Occipital lobe (tissue), 1 donor: ENCODE measurements at regions not wholly inside any gene's neighbourhood (a gene's known extent, or its start where the extent isn't known, plus 50 kb on each side); places are given as distances from the start of the nearest gene placed in this dataset.

Experiments used
- DNase-seq: peaks from one replicate; lab custom pipeline; 2025; lab: John Stamatoyannopoulos, UW

DNA sequence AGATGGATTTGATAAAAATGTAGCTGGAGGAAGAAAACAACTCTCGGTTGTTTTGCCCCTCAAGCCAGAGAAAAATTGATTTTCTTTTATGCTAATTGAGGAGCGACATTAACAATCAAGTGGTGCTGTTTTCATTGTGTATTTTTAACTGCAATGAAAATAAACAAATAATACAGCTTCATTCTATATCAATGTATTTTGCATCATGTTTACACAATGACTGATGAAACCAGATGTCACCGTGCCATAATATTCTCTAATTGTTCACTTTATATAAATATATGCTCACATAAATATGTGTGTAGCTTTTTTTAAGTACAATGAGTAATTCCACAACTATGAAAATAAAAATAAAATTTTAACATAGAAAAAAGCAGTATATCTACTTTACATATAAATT, 139.0 kb upstream of the PRDM9 start:
- no peak for DNase-seq

DNA sequence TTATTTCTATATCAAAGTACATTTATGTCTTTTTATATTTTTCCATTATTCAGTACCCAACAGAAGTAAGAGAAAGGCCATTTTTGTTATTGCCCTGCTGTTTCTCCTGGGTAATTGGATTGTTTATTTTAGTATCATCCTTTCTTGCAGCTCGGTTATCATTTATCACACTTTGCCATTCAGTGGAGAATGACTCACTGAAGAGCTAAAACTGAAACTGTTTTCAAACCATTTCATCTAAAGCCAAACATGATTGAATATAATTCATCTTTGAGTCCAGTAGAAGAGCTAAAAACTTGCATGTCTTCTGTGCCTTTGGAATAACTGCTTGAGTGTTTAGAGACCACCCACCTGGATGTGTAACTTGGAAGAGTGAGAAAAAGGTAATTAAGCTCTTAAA, 139.5 kb upstream of the PRDM9 start:
- DNase-seq = no peak

DNA sequence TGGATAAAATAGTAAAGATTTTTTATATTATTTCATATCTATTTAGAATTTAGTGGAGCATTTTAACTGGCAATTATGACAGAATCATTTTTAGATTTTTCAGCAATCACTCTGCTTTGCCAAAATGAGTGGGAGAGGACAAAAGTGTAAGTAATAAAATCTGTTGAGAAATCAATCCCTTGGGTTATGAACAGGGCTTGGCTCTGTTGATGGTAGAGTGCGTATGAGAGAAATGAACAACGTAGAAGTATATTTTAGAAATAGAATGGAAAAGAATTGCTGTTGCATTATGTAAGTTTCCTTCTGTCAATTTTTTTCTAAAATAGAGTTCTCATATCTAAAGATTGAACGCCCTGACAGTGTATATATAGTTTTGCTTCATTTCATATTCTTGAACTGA, 154.1 kb upstream of the PRDM9 start:
- no peak for DNase-seq

DNA sequence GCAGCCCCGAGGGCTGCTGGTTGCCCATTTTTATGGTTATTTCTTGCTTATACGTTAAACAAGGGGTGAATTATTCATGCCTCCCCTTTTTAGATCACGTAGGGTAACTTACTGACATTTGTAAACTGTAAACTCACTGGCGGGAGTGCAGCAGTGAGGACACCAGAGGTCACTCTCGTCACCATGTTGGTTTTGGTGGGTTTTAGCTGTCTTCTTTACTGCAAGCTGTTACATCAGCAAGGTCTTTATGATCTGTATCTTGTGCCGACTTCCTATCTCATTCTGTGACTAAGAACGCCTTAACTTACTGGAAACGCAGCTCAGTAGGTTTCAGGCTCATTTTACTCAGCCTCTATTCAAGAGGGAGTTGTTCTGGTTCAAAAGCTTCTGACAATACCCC, 155.0 kb upstream of the PRDM9 start:
- DNase-seq = no peak

DNA sequence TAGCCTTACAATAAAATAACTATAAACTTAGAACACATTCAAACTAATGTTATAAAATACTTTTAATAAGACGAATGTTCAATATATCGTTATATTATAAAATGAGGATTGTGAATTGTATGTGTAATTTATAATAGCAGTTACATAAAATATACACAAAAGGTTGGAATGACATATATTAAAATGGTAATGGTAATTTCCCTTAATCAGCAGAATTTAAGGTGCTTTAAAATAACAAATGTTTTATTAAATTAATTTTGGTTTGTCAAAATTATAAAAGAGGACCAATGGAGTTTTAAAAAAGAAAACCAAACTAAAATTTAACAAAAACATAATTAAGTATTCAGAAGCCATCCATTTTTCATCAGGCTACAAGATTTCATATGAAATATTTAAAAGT, 164.3 kb upstream of the PRDM9 start:
- DNase-seq = no peak

DNA sequence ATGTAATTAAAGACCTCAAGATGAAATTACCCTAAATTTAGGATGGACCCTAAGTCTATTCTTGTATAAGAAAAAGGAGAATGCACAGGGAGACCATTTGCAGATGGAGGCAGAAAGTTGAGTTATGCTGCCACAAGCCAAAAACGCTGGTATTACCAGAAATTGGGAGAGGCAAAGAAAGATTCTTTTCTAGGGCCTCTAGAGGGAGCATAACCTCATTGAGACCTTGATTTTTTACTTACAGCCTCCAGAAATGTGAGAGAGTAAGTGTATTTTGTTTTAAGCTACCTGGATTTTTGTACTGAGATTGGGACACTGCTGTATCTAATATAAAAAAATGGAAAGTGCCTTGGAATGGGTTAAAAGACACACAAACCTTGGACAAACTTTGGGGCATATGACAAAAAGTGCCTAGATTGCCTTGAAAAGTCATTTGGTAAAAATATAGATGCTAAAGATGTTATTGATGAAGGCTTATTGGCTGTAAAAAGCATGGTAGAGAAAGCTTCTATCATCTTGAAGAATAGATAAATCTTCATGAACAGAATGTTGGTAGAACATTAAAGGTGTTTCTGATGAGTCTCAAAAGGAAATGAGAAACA, 174.7 kb upstream of the PRDM9 start:
- DNase-seq = no peak

DNA sequence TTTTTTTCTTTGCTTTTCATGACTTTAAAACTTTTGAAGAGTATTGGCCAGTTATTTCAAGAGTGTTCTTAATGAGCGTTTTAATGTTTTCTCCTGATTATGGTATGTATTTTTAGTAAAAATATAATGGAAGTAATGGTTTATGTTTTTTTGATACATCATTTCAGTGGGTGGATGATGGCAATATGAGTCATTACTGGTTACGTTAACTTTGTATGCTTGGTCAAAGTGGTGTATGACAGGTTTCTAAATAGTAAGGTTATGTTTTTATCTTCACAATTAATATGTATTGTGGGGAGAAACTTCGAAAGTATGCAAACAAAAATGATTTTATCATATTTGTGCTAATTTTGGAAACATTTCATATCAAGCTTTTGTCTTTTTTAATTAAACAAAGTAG, 176.7 kb upstream of the PRDM9 start:
- DNase-seq = no peak

DNA sequence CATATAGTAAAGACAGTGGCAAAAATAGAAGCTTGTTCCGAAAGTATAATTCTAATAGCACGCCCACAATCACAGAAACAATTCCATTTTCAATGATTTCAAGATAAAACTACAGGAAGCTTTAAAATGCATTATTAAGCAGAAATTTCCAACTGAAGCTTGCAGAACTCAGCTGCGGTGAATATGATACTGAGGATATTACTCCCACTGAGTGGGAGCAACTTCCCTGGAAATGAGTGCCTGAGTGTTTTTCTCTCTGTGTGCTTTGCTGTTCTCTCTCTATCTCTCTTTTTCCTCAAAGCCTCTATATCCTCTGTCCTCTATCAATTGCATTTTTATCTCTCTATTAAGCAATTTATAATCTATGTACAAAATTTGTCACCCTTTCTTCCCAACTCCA, 187.5 kb upstream of the PRDM9 start:
- no peak for DNase-seq

DNA sequence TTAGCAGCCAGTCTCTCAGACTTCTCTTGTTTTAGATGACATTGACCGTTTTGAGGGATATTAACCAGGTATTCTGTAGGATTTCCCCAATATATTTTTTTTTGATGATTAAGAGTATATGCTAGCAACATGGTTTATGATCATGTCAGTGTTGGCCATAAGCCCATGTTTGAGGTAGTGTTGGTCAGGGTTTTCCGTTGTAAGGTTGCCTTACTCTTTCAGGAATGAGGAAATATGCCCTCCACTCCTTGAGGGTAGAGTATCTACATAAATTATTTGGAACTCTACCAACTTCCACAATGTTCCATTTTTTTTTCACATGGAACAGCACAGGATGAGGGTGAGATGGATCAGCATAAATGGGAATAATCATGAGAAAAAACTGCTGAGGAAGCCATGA, 188.4 kb upstream of the PRDM9 start:
- no peak for DNase-seq

DNA sequence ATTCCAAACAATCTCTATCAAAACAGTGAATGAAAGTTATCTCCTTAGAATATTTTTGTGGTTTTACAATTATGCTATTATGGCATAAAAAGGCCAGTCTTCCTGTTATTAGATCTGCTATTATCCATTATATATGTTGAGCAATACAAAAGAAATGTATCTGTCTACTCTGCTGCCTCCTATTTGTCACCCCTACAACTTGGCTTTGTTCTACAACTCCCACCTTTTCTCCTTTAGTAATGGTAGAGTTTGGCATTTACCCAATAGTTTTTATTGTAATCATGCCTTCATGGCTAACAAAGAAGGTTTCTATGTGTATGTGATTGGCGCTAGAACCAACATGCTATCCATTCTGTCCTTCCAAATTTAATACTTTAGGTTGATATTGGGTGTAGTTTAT, 189.2 kb upstream of the PRDM9 start:
- no peak for DNase-seq

DNA sequence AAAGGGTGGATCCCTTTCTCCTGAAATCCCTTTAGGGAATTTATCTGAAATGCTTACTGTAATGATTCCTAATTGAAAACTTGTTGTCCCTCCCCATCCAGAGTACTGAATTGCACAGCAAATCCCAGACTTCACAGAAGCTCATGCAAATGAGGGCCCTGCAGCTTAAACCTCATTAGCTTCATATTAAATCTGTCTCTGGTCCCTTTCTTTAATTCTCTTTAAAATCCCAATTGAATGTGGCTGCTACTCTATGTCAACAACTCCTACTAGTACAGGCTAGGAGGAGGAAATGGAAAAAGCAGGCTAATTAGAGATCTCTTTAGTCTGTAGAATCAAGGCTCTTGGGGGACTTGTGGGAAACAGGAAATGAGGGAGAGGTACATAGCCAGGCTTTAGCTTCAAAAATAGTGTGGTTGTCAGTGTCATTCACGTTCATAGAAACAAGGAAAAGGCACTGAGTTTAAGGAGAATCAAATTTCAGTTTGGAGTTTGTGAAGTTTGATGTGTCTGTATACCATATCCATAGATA, 191.3 kb upstream of the PRDM9 start:
- DNase-seq = no peak

DNA sequence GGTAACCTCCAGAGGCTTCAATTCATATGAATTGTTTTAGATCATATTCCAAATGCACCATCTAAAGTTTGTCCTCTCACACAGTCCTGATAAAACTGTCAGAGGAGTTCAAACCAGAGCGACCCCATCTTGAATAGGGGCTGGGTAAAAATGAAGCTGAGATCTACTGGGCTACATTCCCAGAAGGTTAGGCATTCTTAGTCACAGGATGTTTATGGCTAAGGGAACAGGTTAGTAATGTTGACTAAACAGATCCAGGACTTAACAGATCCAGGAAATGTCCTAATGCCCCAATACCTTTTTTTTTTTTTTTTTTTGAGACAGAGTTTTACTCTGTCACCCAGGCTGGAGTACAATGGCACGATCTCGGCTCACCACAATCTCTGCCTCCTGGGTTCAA, 192.6 kb upstream of the PRDM9 start:
- no peak for DNase-seq

DNA sequence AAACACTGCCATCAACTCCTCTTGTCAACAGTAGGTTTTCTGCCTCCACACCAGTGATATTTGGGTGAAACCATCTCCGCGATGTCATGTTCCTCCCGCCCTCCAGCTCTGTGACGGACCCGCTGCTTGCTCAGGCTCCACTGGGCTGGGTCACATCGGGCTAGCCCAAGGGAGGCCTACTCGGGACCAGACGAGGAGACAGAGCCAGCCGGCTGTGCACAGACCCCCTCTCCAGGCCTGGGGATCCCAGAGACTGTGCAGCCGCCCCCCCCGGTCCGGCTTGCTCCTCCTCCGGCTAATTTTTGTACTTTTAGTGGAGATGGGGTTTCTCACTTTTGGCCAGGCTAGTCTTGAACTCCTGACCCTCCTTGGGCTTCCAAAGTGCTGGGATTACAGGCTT, 202.4 kb upstream of the PRDM9 start:
- no peak for DNase-seq

DNA sequence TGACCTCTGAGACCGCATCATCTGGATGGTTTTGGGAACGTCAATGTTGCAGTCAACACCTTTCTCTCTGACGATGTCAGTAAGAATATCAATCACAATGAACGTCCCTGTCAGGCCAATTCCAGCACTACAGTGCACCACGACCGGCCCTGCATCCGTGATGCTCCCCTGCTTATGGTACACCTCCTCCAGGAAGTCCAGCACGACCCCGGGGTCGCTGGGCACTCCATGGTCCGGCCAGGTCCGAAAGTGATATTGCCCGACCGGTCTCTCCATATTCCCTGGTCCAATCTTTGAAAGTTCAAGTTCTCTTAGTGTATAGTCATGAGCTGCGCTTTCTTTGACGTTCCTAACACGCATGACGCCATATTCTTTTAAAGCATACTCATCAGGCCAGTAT, 203.6 kb upstream of the PRDM9 start:
- no peak for DNase-seq

DNA sequence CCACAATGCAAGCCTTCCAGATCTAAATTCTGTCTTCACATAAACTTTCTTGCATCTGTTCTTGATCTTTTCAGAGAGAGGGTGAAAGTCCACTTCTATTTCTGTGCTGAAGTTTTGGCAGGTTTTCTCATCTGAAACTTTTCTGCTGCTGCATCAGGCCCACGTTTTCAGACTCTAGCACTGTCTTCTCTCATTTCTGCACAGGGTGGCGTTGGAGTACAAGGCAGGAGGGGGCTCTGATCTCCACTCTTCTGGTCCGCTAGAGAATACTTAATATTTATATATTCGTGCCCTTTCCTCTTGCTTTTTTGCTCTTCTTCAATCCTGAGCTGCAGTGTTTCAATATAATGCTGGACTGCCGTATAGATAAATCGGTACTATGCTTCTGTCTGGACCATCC, 204.0 kb upstream of the PRDM9 start:
- DNase-seq = no peak

DNA sequence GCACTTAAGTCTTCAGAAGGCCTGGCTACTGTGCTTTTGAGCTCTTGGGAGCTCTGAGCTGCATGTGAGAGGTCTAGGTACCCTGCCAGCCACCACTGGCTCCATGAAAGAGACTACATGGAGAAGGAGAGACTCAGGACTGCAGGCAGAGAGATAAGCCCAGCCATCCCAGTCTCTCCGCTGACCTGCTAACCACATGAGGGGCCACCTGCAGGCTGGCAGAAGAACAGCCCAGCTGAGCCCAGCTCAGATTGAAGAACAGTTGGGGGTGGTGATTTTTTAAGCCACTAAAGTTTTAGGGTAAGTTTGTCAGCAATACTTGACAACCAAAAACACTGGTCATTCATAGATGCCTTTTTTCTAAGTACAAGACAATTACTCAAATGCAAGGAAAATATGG, 205.0 kb upstream of the PRDM9 start:
- DNase-seq = no peak

DNA sequence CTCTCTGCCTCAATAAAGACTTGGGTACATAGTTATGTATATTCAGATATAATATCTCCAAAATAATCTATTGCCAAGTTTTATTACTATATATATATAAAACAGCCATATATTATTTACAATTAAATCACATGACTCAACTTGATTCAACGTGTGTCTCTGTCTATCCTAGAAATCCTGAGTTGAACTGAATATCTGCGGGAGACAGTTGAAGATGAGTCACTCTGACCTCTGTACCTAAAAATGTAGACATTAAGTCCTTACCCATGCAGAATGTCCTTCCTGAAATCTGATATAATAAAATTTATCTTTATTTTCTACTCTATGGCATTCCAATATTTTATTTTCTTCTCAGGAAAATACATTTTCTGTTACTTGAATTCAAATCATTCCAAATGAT, 218.2 kb upstream of the PRDM9 start:
- no peak for DNase-seq

DNA sequence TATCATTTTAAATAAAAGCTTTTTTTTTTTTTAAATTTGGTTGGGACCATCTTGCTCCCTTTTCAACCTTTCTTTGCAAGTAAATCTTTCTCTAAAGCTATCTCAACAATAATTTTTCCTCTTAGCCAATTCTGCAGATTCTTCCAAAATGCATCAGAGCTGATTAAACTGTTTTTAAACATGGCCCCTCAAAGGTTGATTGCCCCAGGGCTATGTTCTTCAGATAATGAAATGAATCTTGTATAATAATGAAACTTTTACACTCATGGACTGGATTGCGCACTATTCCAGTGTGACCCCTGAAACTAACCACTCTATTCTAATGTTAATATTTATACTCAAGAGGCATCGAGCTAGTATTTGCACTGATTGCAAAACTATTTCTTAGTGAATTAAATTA, 222.8 kb upstream of the PRDM9 start:
- DNase-seq = no peak

DNA sequence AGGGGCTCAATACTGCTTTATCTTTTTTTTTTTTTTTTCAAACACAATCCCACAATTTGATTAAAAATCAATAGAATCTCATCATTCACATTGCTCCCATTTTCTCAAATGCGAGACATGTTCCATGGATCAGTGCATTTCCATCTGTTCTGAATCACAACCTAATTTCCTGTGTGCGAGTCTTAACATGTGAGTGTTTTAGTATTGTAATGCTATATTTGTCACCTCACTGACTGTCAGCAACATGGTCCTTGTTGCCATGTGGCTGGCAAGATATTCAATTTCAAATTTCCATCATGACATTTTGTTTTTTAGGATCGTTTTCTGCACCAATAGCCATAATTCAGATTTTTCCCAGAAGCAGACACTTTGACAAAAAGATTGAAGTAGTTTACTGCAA, 233.2 kb upstream of the PRDM9 start:
- no peak for DNase-seq

DNA sequence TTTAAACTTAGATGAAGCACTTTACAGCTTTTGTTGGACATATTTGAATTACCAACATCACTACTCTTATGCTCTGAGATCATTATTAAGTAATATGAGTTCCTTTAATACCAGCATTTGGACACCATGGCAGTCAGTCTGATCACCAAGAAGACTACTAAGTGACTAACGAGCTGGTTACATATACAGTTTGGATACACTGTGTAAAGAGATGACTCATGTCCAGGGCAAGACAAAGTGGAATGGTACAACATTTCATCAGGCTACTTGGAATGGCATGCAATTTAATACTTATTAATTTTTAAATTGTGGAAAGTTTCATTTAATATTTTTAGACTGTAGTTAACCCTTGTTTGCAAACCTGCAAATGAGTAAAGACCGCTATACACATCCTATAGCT, 237.4 kb upstream of the PRDM9 start:
- DNase-seq = no peak

DNA sequence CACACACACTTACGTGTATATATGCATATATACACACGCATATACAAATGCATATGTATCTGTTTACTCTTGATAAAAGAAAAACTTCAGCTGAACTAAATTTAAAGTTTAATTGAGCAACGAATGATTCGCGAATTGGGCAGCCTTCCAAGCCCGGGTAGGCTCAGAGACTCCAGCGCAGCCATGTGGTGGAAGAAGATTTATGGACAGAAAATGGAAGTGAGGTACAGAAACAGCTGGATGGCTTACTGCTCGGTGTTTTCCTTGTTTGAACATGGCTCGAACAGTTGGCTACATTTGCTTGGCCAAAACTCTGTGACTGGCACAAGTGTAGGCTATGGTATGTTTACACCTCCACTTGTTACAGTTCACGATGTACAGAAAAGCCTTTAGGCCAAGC, 239.3 kb upstream of the PRDM9 start:
- DNase-seq = no peak

DNA sequence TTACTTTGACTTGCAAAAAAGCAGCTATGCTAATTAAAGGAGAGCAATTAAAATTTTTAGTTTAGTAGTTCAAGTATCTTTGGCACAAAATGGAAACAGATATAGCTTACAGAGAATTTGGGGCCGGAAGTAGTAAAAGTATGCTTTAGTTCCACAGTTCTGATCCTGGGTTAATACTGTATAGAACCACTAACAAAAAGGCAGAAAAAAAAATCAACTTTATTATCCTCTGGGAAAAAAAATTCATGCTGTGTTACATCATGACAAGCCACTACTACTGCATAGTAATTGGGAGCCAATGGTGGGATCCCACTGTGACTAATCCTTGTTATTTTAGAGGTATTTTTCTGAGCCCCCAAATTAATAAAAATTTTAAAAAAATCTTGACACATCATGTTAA, 246.8 kb upstream of the PRDM9 start:
- DNase-seq = no peak

DNA sequence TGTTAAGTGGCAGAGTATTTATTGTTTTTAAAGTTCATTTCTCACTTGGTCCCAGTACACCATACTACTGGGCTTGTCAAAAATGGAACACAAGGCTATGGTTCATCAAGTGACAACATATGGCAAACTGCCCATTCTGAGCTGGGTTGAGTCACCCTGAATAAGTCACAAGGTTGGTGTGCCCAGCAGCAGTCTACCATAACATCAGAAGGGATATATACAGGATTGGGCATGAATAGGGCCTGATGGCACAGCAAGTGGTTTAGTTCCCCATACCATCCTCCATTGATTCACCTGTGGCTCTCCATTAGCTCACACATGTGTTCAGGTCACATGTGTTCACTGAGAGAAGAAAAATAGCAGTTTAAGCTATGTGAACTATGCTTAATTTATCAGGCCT, 249.8 kb upstream of the PRDM9 start:
- DNase-seq = no peak

DNA sequence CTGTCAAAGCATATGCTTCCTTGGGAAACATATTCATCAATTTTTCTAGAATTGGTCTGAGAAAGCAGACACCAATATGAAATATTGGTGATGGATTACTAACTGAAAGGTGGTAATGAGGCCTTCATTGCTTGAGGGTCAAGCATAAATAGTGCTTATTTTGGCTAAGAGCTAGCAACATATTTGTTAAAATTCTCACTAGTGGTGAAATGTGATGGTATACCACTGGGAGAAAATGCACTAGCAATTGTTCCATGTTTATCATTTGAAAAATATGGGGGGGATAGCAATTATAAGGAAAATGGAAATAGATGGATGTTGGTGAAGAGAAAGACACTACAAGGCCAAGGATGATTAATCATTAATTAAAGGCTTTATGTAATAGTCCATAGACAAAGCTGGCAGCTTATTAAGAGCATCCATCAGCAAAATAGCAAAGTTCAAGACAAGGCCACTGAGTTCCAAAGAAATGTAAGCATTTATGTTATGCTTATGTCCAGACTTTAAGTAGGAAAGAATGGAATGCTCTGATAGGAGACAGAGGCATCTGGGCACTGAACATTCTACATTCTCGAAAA, 253.7 kb upstream of the PRDM9 start:
- no peak for DNase-seq
